Erythroblast (primary cell): ENCODE measurements at regions not wholly inside any gene's neighbourhood (a gene's known extent, or its start where the extent isn't known, plus 50 kb on each side); places are given as distances from the start of the nearest gene placed in this dataset.

Source experiments
- GATA1 ChIP-seq: IDR thresholded peaks from 2 replicates; pipeline ENCODE4 v1.6.1; 2011; ENCODE audit warnings: low read depth, mild to moderate bottlenecking, control low read depth, low read length, moderate library complexity
- POLR2A ChIP-seq: IDR thresholded peaks from 2 replicates; pipeline ENCODE4 v1.6.1; 2011; ENCODE audit warnings: mild to moderate bottlenecking, low read length

GRCh38 chr6:105692613-105693215 is 289.8 kb upstream of the PREP start:
- TF ChIP-seq POLR2A (no peak), GATA1 (no peak)
